NT2/D1 (cell line): ENCODE measurements at regions not wholly inside any gene's neighbourhood (a gene's known extent, or its start where the extent isn't known, plus 50 kb on each side); places are given as distances from the start of the nearest gene placed in this dataset.
A peak's percentile ranks its signal among the peaks of the same experiment; 100 is the strongest.

Experiments used
- DNase-seq: peaks from one replicate; pipeline ENCODE4 v3.0.0-alpha.2; 2011; ENCODE audit warnings: low read depth, low spot score
- H3K27me3 ChIP-seq: 2 replicates; pipeline ENCODE4 v1.6.0; 2011; ENCODE audit warnings: mild to moderate bottlenecking; ENCODE audit not compliant: insufficient read length, insufficient read depth
- H3K36me3 ChIP-seq: 2 replicates; pipeline ENCODE4 v1.6.1; 2011; ENCODE audit warnings: mild to moderate bottlenecking, low read length, mixed read lengths; ENCODE audit not compliant: insufficient read depth, insufficient read length
- H3K4me1 ChIP-seq: 2 replicates; pipeline ENCODE4 v1.5.1; 2011; ENCODE audit not compliant: insufficient read depth, insufficient read length
- H3K4me3 ChIP-seq: 2 replicates; pipeline ENCODE4 v1.5.1; 2011; ENCODE audit warnings: low read depth; ENCODE audit not compliant: insufficient read length
- H3K9ac ChIP-seq: 2 replicates; pipeline ENCODE4 v1.6.0; 2011; ENCODE audit warnings: low read depth; ENCODE audit not compliant: insufficient read length
- H3K9me3 ChIP-seq: 2 replicates; pipeline ENCODE4 v1.5.1; 2011; ENCODE audit warnings: mild to moderate bottlenecking, low read length; ENCODE audit not compliant: insufficient read depth
- SUZ12 ChIP-seq: IDR thresholded peaks from 2 replicates; pipeline ENCODE4 v1.6.1; 2011; ENCODE audit not compliant: insufficient read length, insufficient read depth; ENCODE audit errors: extremely low read depth
- YY1 ChIP-seq: IDR thresholded peaks from 2 replicates; pipeline ENCODE4 v1.6.1; 2011; ENCODE audit not compliant: insufficient read length, insufficient read depth
- ZNF274 ChIP-seq: IDR thresholded peaks from 2 replicates; pipeline ENCODE4 v1.6.1; 2011; ENCODE audit warnings: mild to moderate bottlenecking, low read depth, low read length

GRCh38 chr9:71472400-71472799, 295.9 kb downstream of the CEMIP2 start:
- Histone ChIP-seq H3K36me3 (no peaks in the 10 kb centered on the region), H3K9ac (no peak overlapping the region), H3K4me3 (no peak overlapping the region), H3K4me1 (no peaks in the 10 kb centered on the region), H3K9me3 (no peaks in the 10 kb centered on the region), H3K27me3 (no peaks in the 10 kb centered on the region)
- no peak for DNase-seq
- no peak for TF ChIP-seq YY1

DNA sequence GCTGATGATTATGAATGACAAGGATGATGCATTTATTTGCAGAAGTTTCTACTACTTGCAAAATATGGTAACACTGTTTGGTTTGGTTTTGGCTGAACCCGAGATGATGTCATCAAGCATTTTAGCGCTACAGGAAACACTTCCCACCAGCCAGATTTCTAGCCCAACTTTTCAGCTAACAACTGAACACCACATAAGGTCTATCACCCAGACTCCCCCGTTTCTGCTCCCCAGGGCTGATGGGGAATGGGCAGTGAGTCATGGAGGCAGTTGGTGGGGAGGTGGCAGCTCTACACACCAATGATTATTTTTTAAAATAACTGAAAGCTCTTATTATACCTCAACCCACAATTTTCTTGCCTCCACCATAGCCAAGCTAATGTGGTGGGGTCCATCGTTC, 302.9 kb downstream of the CEMIP2 start:
- Histone ChIP-seq H3K27me3 (no peaks in the 10 kb centered on the region), H3K9ac (no peak overlapping the region), H3K4me1 (no peaks in the 10 kb centered on the region), H3K9me3 (no peaks in the 10 kb centered on the region), H3K4me3 (no peak overlapping the region), H3K36me3 (no peaks in the 10 kb centered on the region)
- no peak for TF ChIP-seq YY1
- no peak for TF ChIP-seq ZNF274
- TF ChIP-seq SUZ12 = no peak
- no peak for DNase-seq

DNA sequence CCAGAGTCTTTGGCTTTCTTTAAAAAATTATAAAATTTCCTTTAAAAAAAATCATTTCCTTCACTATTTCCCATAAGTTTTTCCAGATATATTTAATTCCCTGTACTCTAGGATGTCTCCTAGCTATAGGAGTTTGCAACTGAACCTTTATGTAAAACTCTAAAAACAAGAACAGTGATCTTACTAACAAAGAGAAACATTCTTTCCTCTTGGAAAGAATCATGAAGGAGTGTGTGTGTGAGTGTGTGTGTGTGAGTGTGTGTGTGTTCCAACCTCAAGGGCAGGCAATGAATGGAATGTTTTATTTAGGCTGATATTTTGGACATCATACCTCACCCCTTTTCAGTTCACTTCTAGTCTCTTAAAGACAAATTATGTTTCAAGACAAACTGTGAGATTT, 309.2 kb downstream of the CEMIP2 start:
- no peaks in the 10 kb centered on the region for H3K27me3 ChIP-seq
- DNase-seq = peak; percentile 32
- H3K9ac ChIP-seq = no peak overlapping the region
- no peaks in the 10 kb centered on the region for H3K4me1 ChIP-seq
- no peak for TF ChIP-seq SUZ12
- no peak for TF ChIP-seq YY1
- TF ChIP-seq ZNF274 = no peak
- no peaks in the 10 kb centered on the region for H3K9me3 ChIP-seq
- no peak overlapping the region for H3K4me3 ChIP-seq
- H3K36me3 ChIP-seq = no peaks in the 10 kb centered on the region

- Histone ChIP-seq H3K4me3 (peak overlapping the region; percentile 59), H3K27me3 (peaks cover 2% of the 10 kb centered on the region), H3K9ac (peak overlapping the region; percentile 71), H3K4me1 (no peaks in the 10 kb centered on the region), H3K9me3 (peaks cover 5% of the 10 kb centered on the region), H3K36me3 (no peaks in the 10 kb centered on the region)
- TF ChIP-seq YY1 (no peak), SUZ12 (no peak), ZNF274 (no peak)
- peak; percentile 83 for DNase-seq
These were observed 321.6 kb downstream of the CEMIP2 start for GRCh38 chr9:71446473-71447411.

GRCh38 chr9:71446106-71446472, 322.2 kb downstream of the CEMIP2 start:
- Histone ChIP-seq H3K27me3 (peaks cover 2% of the 10 kb centered on the region), H3K9me3 (no peaks in the 10 kb centered on the region), H3K4me1 (no peaks in the 10 kb centered on the region), H3K4me3 (peak overlapping the region; percentile 59), H3K9ac (no peak overlapping the region), H3K36me3 (no peaks in the 10 kb centered on the region)
- no peak for DNase-seq
- no peak for TF ChIP-seq YY1
- no peak for TF ChIP-seq SUZ12
- no peak for TF ChIP-seq ZNF274

- no peaks in the 10 kb centered on the region for H3K4me1 ChIP-seq
- H3K27me3 ChIP-seq = peaks cover 2% of the 10 kb centered on the region
- no peaks in the 10 kb centered on the region for H3K9me3 ChIP-seq
- H3K9ac ChIP-seq = no peak overlapping the region
- H3K4me3 ChIP-seq = no peak overlapping the region
- DNase-seq = no peak
- TF ChIP-seq ZNF274 (no peak), SUZ12 (no peak)
- H3K36me3 ChIP-seq = no peaks in the 10 kb centered on the region
These were observed 321.5 kb upstream of the TRPM3 start for GRCh38 chr9:71442937-71443336.

- no peak overlapping the region for H3K4me3 ChIP-seq
- no peaks in the 10 kb centered on the region for H3K4me1 ChIP-seq
- TF ChIP-seq SUZ12 = no peak
- no peak for TF ChIP-seq ZNF274
- TF ChIP-seq YY1 = no peak
- DNase-seq = no peak
- H3K9me3 ChIP-seq = no peaks in the 10 kb centered on the region
- peaks cover 2% of the 10 kb centered on the region for H3K27me3 ChIP-seq
- H3K36me3 ChIP-seq = no peaks in the 10 kb centered on the region
- no peak overlapping the region for H3K9ac ChIP-seq
These were observed 319.8 kb upstream of the TRPM3 start for GRCh38 chr9:71441266-71441665.
